Mesothelial cell of epicardium (in vitro differentiated cells): ENCODE measurements at regions not wholly inside any gene's neighbourhood (a gene's known extent, or its start where the extent isn't known, plus 50 kb on each side); places are given as distances from the start of the nearest gene placed in this dataset.
A peak's percentile ranks its signal among the peaks of the same experiment; 100 is the strongest.

Source experiments
- DNase-seq, 2 experiments: peaks; one replicate each; pipeline ENCODE4 v3.0.0; 2021; ENCODE audit warnings: low spot score in 2 of 2; ENCODE audit not compliant: unreplicated experiment in 2 of 2
- H3K27ac Mint-ChIP-seq: 2 replicates; pipeline ENCODE4 v1.8.0; 2021; ENCODE audit warnings: mixed read lengths
- H3K27me3 Mint-ChIP-seq: 2 replicates; pipeline ENCODE4 v1.8.0; 2021; ENCODE audit warnings: low read depth, mixed read lengths
- H3K36me3 Mint-ChIP-seq: 2 replicates; pipeline ENCODE4 v1.8.0; 2021; ENCODE audit warnings: mixed read lengths
- H3K4me1 Mint-ChIP-seq: 2 replicates; pipeline ENCODE4 v1.8.0; 2021; ENCODE audit warnings: mixed read lengths
- H3K4me3 Mint-ChIP-seq: 2 replicates; pipeline ENCODE4 v1.8.0; 2021; ENCODE audit warnings: mild to moderate bottlenecking, moderate library complexity, mixed read lengths
- H3K9me3 Mint-ChIP-seq: 2 replicates; pipeline ENCODE4 v1.8.0; 2021; ENCODE audit warnings: mixed read lengths
- CTCF ChIP-seq: fragments of 200-600 bp; sonication (generic); IDR thresholded peaks from one replicate; pipeline ENCODE4 v1.5.0; 2021; ENCODE audit warnings: antibody characterized with exemption; ENCODE audit not compliant: unreplicated experiment

- Mint-ChIP-seq H3K36me3 (no peaks in the 10 kb centered on the region), H3K27me3 (no peaks in the 10 kb centered on the region), H3K27ac (peak overlapping the region; percentile 70), H3K4me3 (no peak overlapping the region), H3K9me3 (no peaks in the 10 kb centered on the region), H3K4me1 (peaks cover 40% of the 10 kb centered on the region)
- no peak for DNase-seq
- no peak for TF ChIP-seq CTCF
These were observed 506.7 kb upstream of the MARCKS start for GRCh38 chr6:113350461-113350860.

GRCh38 chr6:113351173-113351834 lies 505.8 kb upstream of the MARCKS start:
- H3K27ac Mint-ChIP-seq: peak overlapping the region; percentile 57

GRCh38 chr6:113352029-113352801 lies 504.9 kb upstream of the MARCKS start:
- peak overlapping the region; percentile 57 for H3K27ac Mint-ChIP-seq
- no peak overlapping the region for H3K4me3 Mint-ChIP-seq
- no peaks in the 10 kb centered on the region for H3K36me3 Mint-ChIP-seq
- no peak for DNase-seq
- no peaks in the 10 kb centered on the region for H3K27me3 Mint-ChIP-seq
- no peak for TF ChIP-seq CTCF
- no peaks in the 10 kb centered on the region for H3K9me3 Mint-ChIP-seq
- H3K4me1 Mint-ChIP-seq: peaks cover 43% of the 10 kb centered on the region

More at GRCh38 chr6:113351173-113351834, 505.8 kb upstream of the MARCKS start:
- no peaks in the 10 kb centered on the region for H3K27me3 Mint-ChIP-seq
- DNase-seq: no peak
- no peak overlapping the region for H3K4me3 Mint-ChIP-seq
- no peak for TF ChIP-seq CTCF
- no peaks in the 10 kb centered on the region for H3K9me3 Mint-ChIP-seq
- peaks cover 40% of the 10 kb centered on the region for H3K4me1 Mint-ChIP-seq
- H3K36me3 Mint-ChIP-seq: no peaks in the 10 kb centered on the region

GRCh38 chr6:113352831-113353230 lies 504.3 kb upstream of the MARCKS start:
- H3K27ac Mint-ChIP-seq: peak overlapping the region; percentile 8
- H3K9me3 Mint-ChIP-seq: no peaks in the 10 kb centered on the region

GRCh38 chr6:113353392-113353791 lies 503.8 kb upstream of the MARCKS start:
- Mint-ChIP-seq H3K4me1 (peaks cover 39% of the 10 kb centered on the region), H3K36me3 (no peaks in the 10 kb centered on the region), H3K27me3 (no peaks in the 10 kb centered on the region), H3K4me3 (no peak overlapping the region), H3K27ac (no peak overlapping the region), H3K9me3 (no peaks in the 10 kb centered on the region)
- no peak for TF ChIP-seq CTCF
- DNase-seq: no peak

More at GRCh38 chr6:113352831-113353230, 504.3 kb upstream of the MARCKS start:
- H3K27me3 Mint-ChIP-seq: no peaks in the 10 kb centered on the region
- no peaks in the 10 kb centered on the region for H3K36me3 Mint-ChIP-seq
- no peak overlapping the region for H3K4me3 Mint-ChIP-seq
- no peak for DNase-seq
- no peak for TF ChIP-seq CTCF
- H3K4me1 Mint-ChIP-seq: peaks cover 39% of the 10 kb centered on the region
